Liver (tissue), 8 donors: ENCODE measurements at regions not wholly inside any gene's neighbourhood (a gene's known extent, or its start where the extent isn't known, plus 50 kb on each side); places are given as distances from the start of the nearest gene placed in this dataset.
"Not testable (repeated sequence)": the region's sequence is repeated elsewhere in the genome, so short reads cannot be mapped to it uniquely, and the experiment has no call there.

Experiments
- DNase-seq: peaks from one replicate; pipeline ENCODE4 v3.0.0-alpha.2; 2017; ENCODE audit warnings: low spot score
- H3K27ac ChIP-seq, 2 donors: one replicate each; pipeline ENCODE4 v1.7.0; 2013; ENCODE audit warnings: inconsistent platforms in 2 of 2, low read length in 2 of 2, control low read depth in 1 of 2, low read depth in 1 of 2, mild to moderate bottlenecking in 1 of 2
- H3K27me3 ChIP-seq, 4 donors: one replicate each; pipeline versions ENCODE4 v1.6.1 to v1.7.0; 2013; ENCODE audit warnings: low read length in 3 of 4, inconsistent platforms in 1 of 4, mild to moderate bottlenecking in 1 of 4, moderate library complexity in 1 of 4; ENCODE audit not compliant: control insufficient read depth in 4 of 4, insufficient read depth in 4 of 4
- H3K36me3 ChIP-seq, 4 donors: one replicate each; pipeline versions ENCODE4 v1.6.1 to v1.7.0; 2013; ENCODE audit warnings: low read length in 3 of 4, mild to moderate bottlenecking in 3 of 4, low read depth in 1 of 4, moderate library complexity in 1 of 4; ENCODE audit not compliant: control insufficient read depth in 4 of 4, insufficient read depth in 3 of 4
- H3K4me1 ChIP-seq, 4 donors: one replicate each; pipeline versions ENCODE4 v1.6.1 to v1.7.0; 2013; ENCODE audit warnings: low read length in 3 of 4, mild to moderate bottlenecking in 3 of 4, moderate library complexity in 1 of 4; ENCODE audit not compliant: control insufficient read depth in 4 of 4, insufficient read depth in 4 of 4
- H3K4me3 ChIP-seq, 3 donors: one replicate each; pipeline versions ENCODE4 v1.6.1 to v1.7.0; 2013; ENCODE audit warnings: low read length in 3 of 3, control low read depth in 1 of 3, low read depth in 1 of 3, mild to moderate bottlenecking in 1 of 3
- H3K9ac ChIP-seq, 2 donors: one replicate each; pipeline ENCODE4 v1.7.0; 2013; ENCODE audit warnings: low read length in 2 of 2, mild to moderate bottlenecking in 2 of 2, moderate library complexity in 2 of 2, control low read depth in 1 of 2, low read depth in 1 of 2
- H3K9me3 ChIP-seq, 4 donors: one replicate each; pipeline versions ENCODE4 v1.6.1 to v1.7.0; 2013; ENCODE audit warnings: low read length in 3 of 4; ENCODE audit not compliant: control insufficient read depth in 4 of 4
- ATF3 ChIP-seq: IDR thresholded peaks from 2 replicates; pipeline ENCODE4 v1.6.1; 2016; ENCODE audit warnings: antibody characterized with exemption
- CTCF ChIP-seq: fragments of 150-350 bp; IDR thresholded peaks from 2 replicates; pipeline ENCODE4 v1.5.1; 2017; ENCODE audit warnings: improper control_type of control experiment, low read depth, low read length; ENCODE audit not compliant: missing input control
- EGR1 ChIP-seq, 2 donors: IDR thresholded peaks; 2 replicates each; pipeline ENCODE4 v1.6.1; 2016 to 2018; ENCODE audit warnings: antibody characterized with exemption in 2 of 2, low read depth in 2 of 2
- FOXA1 ChIP-seq: IDR thresholded peaks from 2 replicates; pipeline ENCODE4 v1.6.1; 2016; ENCODE audit warnings: antibody characterized with exemption
- FOXA2 ChIP-seq: IDR thresholded peaks from 2 replicates; pipeline ENCODE4 v1.6.1; 2016; ENCODE audit warnings: antibody characterized with exemption
- GABPA ChIP-seq, 2 donors: IDR thresholded peaks in 1 of 2; conservative IDR thresholded peaks in 1 of 2; 2 replicates each; pipeline ENCODE4 v1.6.1; 2016; ENCODE audit warnings: antibody characterized with exemption in 2 of 2, mild to moderate bottlenecking in 1 of 2, moderate library complexity in 1 of 2
- HNF4A ChIP-seq, 2 donors: conservative IDR thresholded peaks; 2 replicates each; pipeline ENCODE4 v1.6.1; 2016; ENCODE audit warnings: antibody characterized with exemption in 2 of 2, mild to moderate bottlenecking in 2 of 2
- NR2F2 ChIP-seq: IDR thresholded peaks from 2 replicates; pipeline ENCODE4 v1.6.1; 2016; ENCODE audit warnings: antibody characterized with exemption
- RAD21 ChIP-seq, 2 donors: IDR thresholded peaks; 2 replicates each; pipeline ENCODE4 v1.6.1; 2016; ENCODE audit warnings: antibody characterized with exemption in 2 of 2, mild to moderate bottlenecking in 2 of 2
- REST ChIP-seq: IDR thresholded peaks from 2 replicates; pipeline ENCODE4 v1.6.1; 2016; ENCODE audit warnings: antibody characterized with exemption, mild to moderate bottlenecking
- RXRA ChIP-seq, 2 donors: IDR thresholded peaks; 2 replicates each; pipeline ENCODE4 v1.6.1; 2017 to 2018; ENCODE audit warnings: antibody characterized with exemption in 2 of 2, mild to moderate bottlenecking in 1 of 2
- SP1 ChIP-seq: IDR thresholded peaks from 2 replicates; pipeline ENCODE4 v1.6.1; 2018; ENCODE audit warnings: antibody characterized with exemption, mild to moderate bottlenecking
- TAF1 ChIP-seq: conservative IDR thresholded peaks from 2 replicates; pipeline ENCODE4 v1.6.1; 2016; ENCODE audit warnings: antibody characterized with exemption, mild to moderate bottlenecking
- YY1 ChIP-seq: IDR thresholded peaks from 2 replicates; pipeline ENCODE4 v1.6.1; 2016; ENCODE audit warnings: antibody characterized with exemption, mild to moderate bottlenecking
- ZBTB33 ChIP-seq: IDR thresholded peaks from 2 replicates; pipeline ENCODE4 v1.6.1; 2016; ENCODE audit warnings: antibody characterized with exemption
- WGBS: extraction: QIAGEN DNeasy Blood & Tissue Kit; methylation state at CpG from one replicate; pipeline ENCODE4 v1.1.7; 2013; 5-methylcytosine and 5-hydroxymethylcytosine counted together
- donor health status: healthy.
- donor health status: healthy.
- donor health status: healthy.
- donor health status: healthy.
- donor health status: healthy.

- no peak overlapping the region for H3K27ac ChIP-seq
- TF ChIP-seq CTCF: no peak
- no peak for TF ChIP-seq FOXA2
- no peak for TF ChIP-seq FOXA1
- TF ChIP-seq ATF3: no peak
- TF ChIP-seq EGR1 (IDR thresholded peaks at IDR 0.05; ENCODE audit: low read depth in 2 of 2): no peak
- TF ChIP-seq GABPA (IDR thresholded peaks at IDR 0.05 in 1 of 2, conservative IDR thresholded peaks at IDR 0.05 in 1 of 2): no peak
- no peak for TF ChIP-seq REST
- no peak for TF ChIP-seq YY1
- TF ChIP-seq NR2F2: no peak
- no peak for TF ChIP-seq RXRA (IDR thresholded peaks at IDR 0.05)
- H3K4me1 ChIP-seq: no peaks in the 10 kb centered on the region
- no peak overlapping the region for H3K9ac ChIP-seq
- peaks cover 0 to 2% (median 0%) of the 10 kb centered on the region in 4 donors for H3K9me3 ChIP-seq
- no peaks in the 10 kb centered on the region for H3K27me3 ChIP-seq
- no peak overlapping the region for H3K4me3 ChIP-seq
- no peaks in the 10 kb centered on the region for H3K36me3 ChIP-seq
- DNase-seq: no peak
- 66% methylated on average over 3 of the region's 3 CpGs for WGBS
These were observed 335.1 kb upstream of the CNTN6 start for GRCh38 chr3:757711-758110.

- Histone ChIP-seq H3K36me3 (no peaks in the 10 kb centered on the region), H3K27ac (no peak overlapping the region), H3K9ac (no peak overlapping the region), H3K9me3 (peaks cover 0 to 2% (median 0%) of the 10 kb centered on the region in 4 donors), H3K4me3 (no peak overlapping the region), H3K27me3 (no peaks in the 10 kb centered on the region), H3K4me1 (no peaks in the 10 kb centered on the region)
- TF ChIP-seq HNF4A (conservative IDR thresholded peaks at IDR 0.05) (no peak), ZBTB33 (no peak), CTCF (no peak), FOXA1 (no peak), EGR1 (IDR thresholded peaks at IDR 0.05; ENCODE audit: low read depth in 2 of 2) (no peak), SP1 (no peak), TAF1 (no peak), YY1 (no peak), REST (no peak), RAD21 (IDR thresholded peaks at IDR 0.05) (no peak), GABPA (IDR thresholded peaks at IDR 0.05 in 1 of 2, conservative IDR thresholded peaks at IDR 0.05 in 1 of 2) (no peak)
- no peak for DNase-seq
These were observed 333.7 kb upstream of the CNTN6 start for GRCh38 chr3:759106-759505.

- H3K36me3 ChIP-seq, H3K9me3 ChIP-seq, DNase-seq, H3K27me3 ChIP-seq, H3K9ac ChIP-seq, H3K4me1 ChIP-seq, H3K27ac ChIP-seq, H3K4me3 ChIP-seq: not testable (repeated sequence)
- WGBS: 83% methylated on average over 3 of the region's 3 CpGs
These were observed 319.4 kb upstream of the CNTN6 start for GRCh38 chr3:773433-773832.
